Neuronal stem cell (in vitro differentiated cells): ENCODE measurements at regions not wholly inside any gene's neighbourhood (a gene's known extent, or its start where the extent isn't known, plus 50 kb on each side); places are given as distances from the start of the nearest gene placed in this dataset.
A peak's percentile ranks its signal among the peaks of the same experiment; 100 is the strongest.
"Not testable (repeated sequence)": the region's sequence is repeated elsewhere in the genome, so short reads cannot be mapped to it uniquely, and the experiment has no call there.

Source experiments
- DNase-seq: peaks from one replicate; pipeline ENCODE4 v3.0.0-alpha.2; 2013; ENCODE audit warnings: low spot score
- H2AFZ ChIP-seq: one replicate; pipeline ENCODE4 v1.6.1; 2013; ENCODE audit warnings: mild to moderate bottlenecking, low read length, inconsistent platforms
- H2AK5ac ChIP-seq: 2 replicates; pipeline ENCODE4 v1.6.1; 2013; ENCODE audit warnings: low read depth, mild to moderate bottlenecking, inconsistent platforms, low read length, moderate library complexity, mixed read lengths
- H2BK120ac ChIP-seq: 2 replicates; pipeline ENCODE4 v1.6.1; 2013; ENCODE audit warnings: low read depth, mild to moderate bottlenecking, inconsistent platforms, low read length, moderate library complexity, mixed read lengths
- H2BK12ac ChIP-seq: one replicate; pipeline ENCODE4 v1.6.1; 2013; ENCODE audit warnings: low read length, inconsistent platforms
- H2BK15ac ChIP-seq: 2 replicates; pipeline ENCODE4 v1.6.1; 2013; ENCODE audit warnings: mild to moderate bottlenecking, low read length, inconsistent platforms, mixed read lengths
- H2BK5ac ChIP-seq: one replicate; pipeline ENCODE4 v1.6.1; 2013; ENCODE audit warnings: inconsistent platforms, mild to moderate bottlenecking, low read length, moderate library complexity
- H3K14ac ChIP-seq: one replicate; pipeline ENCODE4 v1.6.1; 2013; ENCODE audit warnings: low read length, inconsistent platforms
- H3K18ac ChIP-seq: 2 replicates; pipeline ENCODE4 v1.6.1; 2013; ENCODE audit warnings: low read length, inconsistent platforms
- H3K23ac ChIP-seq: 2 replicates; pipeline ENCODE4 v1.6.1; 2013; ENCODE audit warnings: low read depth, mild to moderate bottlenecking, mixed read lengths, low read length, inconsistent platforms; ENCODE audit not compliant: poor library complexity
- H3K27ac ChIP-seq: replicated peaks from 3 replicates; pipeline ENCODE4 v1.5.1; 2013; ENCODE audit warnings: low read length, inconsistent platforms
- H3K27me3 ChIP-seq, 3 experiments: 2 replicates each; pipeline ENCODE4 v1.6.1; 2013; ENCODE audit warnings: low read length in 3 of 3, mild to moderate bottlenecking in 2 of 3, inconsistent platforms in 1 of 3, low read depth in 1 of 3, mixed read lengths in 1 of 3, moderate library complexity in 1 of 3; ENCODE audit not compliant: control insufficient read depth in 3 of 3, insufficient read depth in 3 of 3
- H3K36me3 ChIP-seq, 2 donors: replicated peaks in 1 of 2; 2 replicates each; pipeline ENCODE4 v1.6.1; 2013; ENCODE audit warnings: low read length in 2 of 2; ENCODE audit not compliant: control insufficient read depth in 2 of 2, insufficient read depth in 2 of 2
- H3K4ac ChIP-seq: 2 replicates; pipeline ENCODE4 v1.6.1; 2013; ENCODE audit warnings: inconsistent platforms, mild to moderate bottlenecking, low read length, moderate library complexity
- H3K4me1 ChIP-seq, 2 donors: 1 replicate in 1 of 2; 2 replicates in 1 of 2; pipeline ENCODE4 v1.6.1; 2013; ENCODE audit warnings: low read length in 2 of 2, low read depth in 1 of 2; ENCODE audit not compliant: control insufficient read depth in 2 of 2, insufficient read depth in 1 of 2
- H3K4me2 ChIP-seq: one replicate; pipeline ENCODE4 v1.6.1; 2013; ENCODE audit warnings: mild to moderate bottlenecking, low read length, inconsistent platforms; ENCODE audit not compliant: insufficient read depth, poor library complexity, severe bottlenecking
- H3K4me3 ChIP-seq, 2 donors: 2 replicates each; pipeline ENCODE4 v1.5.1; 2013; ENCODE audit warnings: low read length in 2 of 2, mild to moderate bottlenecking in 2 of 2, inconsistent platforms in 1 of 2, moderate library complexity in 1 of 2
- H3K79me1 ChIP-seq: one replicate; pipeline ENCODE4 v1.6.1; 2013; ENCODE audit warnings: low read depth, mild to moderate bottlenecking, inconsistent platforms, low read length, moderate library complexity
- H3K9ac ChIP-seq: one replicate; pipeline ENCODE4 v1.6.1; 2013; ENCODE audit warnings: mild to moderate bottlenecking, low read depth, low read length, inconsistent platforms; ENCODE audit not compliant: poor library complexity
- H3K9me3 ChIP-seq, 2 donors: replicated peaks in 1 of 2; 2 replicates each; pipeline versions ENCODE3 to v1.6.1; 2013; ENCODE audit warnings: low read length in 2 of 2, mild to moderate bottlenecking in 2 of 2, inconsistent platforms in 1 of 2, low read depth in 1 of 2, mixed read lengths in 1 of 2, moderate library complexity in 1 of 2; ENCODE audit not compliant: control insufficient read depth in 2 of 2, insufficient read depth in 1 of 2
- H4K8ac ChIP-seq: one replicate; pipeline ENCODE4 v1.6.1; 2013; ENCODE audit warnings: low read depth, mild to moderate bottlenecking, inconsistent platforms, low read length, moderate library complexity
- H4K91ac ChIP-seq: one replicate; pipeline ENCODE4 v1.6.1; 2013; ENCODE audit warnings: low read length, low read depth, mild to moderate bottlenecking, inconsistent platforms; ENCODE audit not compliant: poor library complexity
- WGBS, 2 donors: extraction: QIAGEN DNeasy Blood & Tissue Kit; methylation state at CpG; one replicate each; pipeline ENCODE4 v1.1.7; 2013; ENCODE audit warnings: missing lambda C conversion rate in 2 of 2, mixed read lengths in 1 of 2; ENCODE audit not compliant: insufficient read length in 2 of 2, insufficient replicate concordance in 1 of 2; ENCODE audit errors: extremely low coverage in 2 of 2; 5-methylcytosine and 5-hydroxymethylcytosine counted together

DNA sequence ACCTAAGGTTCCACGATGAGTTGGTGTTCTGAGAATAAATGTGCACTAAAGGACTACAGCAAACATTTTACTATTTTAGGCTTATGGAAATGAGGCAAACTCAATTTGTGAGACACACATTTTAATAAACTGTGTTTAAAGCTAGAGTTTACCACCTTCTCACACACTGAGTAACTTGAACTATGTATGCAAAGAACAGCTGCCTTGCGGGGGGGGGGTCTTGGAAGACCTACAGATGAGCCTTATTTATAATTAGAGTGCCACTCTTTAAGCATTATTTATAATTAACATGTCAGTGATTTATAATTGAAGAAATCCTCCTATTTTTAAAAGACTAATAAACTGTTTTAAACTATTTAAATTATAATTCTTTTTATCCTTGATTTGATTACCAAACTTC lies 300.4 kb downstream of the DLEU7 start:
- Histone ChIP-seq H3K18ac (no peak overlapping the region), H2BK120ac (no peak overlapping the region), H4K91ac (no peak overlapping the region), H2AK5ac (no peak overlapping the region), H3K9me3 (peaks cover 0 to 4% of the 10 kb centered on the region in 2 donors), H3K27me3 (no peaks in the 10 kb centered on the region), H4K8ac (no peak overlapping the region), H3K14ac (no peak overlapping the region), H2BK5ac (no peak overlapping the region), H3K27ac (no peak overlapping the region), H3K4me2 (no peak overlapping the region), H3K4me1 (peaks cover 0 to 3% of the 10 kb centered on the region in 2 donors), H3K9ac (no peak overlapping the region), H3K79me1 (peaks cover 2% of the 10 kb centered on the region), H2AFZ (peak overlapping the region; percentile 86), H3K4me3 (no peak overlapping the region), H2BK12ac (no peak overlapping the region), H2BK15ac (no peak overlapping the region), H3K4ac (no peak overlapping the region), H3K23ac (no peak overlapping the region), H3K36me3 (no peaks in the 10 kb centered on the region)
- no peak for DNase-seq
- WGBS, 2 donors: no CpG with 5 or more reads among the region's 2 CpGs

DNA sequence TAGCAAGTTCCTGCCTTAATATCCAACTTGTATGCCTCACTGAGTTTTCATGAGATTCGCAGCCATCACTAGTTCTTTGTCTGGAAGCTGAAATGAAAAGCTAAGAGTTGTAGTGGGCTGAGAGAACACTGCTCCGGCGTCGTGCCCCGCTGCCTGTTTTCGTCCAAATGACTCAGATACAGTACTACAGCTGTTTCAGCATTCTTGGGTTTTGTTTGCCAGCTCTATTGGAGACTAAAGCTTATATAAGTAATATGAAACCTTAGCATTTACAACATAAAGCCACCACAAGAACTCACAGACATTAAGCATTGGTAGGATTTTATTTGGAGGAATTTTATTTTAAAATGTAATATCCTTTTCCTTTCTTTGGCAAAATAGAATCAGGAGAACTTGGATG lies 299.7 kb downstream of the DLEU7 start:
- DNase-seq: no peak
- no CpG with 5 or more reads among the region's 6 CpGs for WGBS, 2 donors
- H3K4ac ChIP-seq: no peak overlapping the region
- no peak overlapping the region for H3K4me2 ChIP-seq
- H3K9ac ChIP-seq: no peak overlapping the region
- H3K27ac ChIP-seq: no peak overlapping the region
- H2AK5ac ChIP-seq: no peak overlapping the region
- H2BK120ac ChIP-seq: no peak overlapping the region
- peaks cover 0 to 3% of the 10 kb centered on the region in 2 donors for H3K4me1 ChIP-seq
- H3K14ac ChIP-seq: no peak overlapping the region
- H2BK12ac ChIP-seq: no peak overlapping the region
- H3K9me3 ChIP-seq: no peaks in the 10 kb centered on the region
- H3K27me3 ChIP-seq: no peaks in the 10 kb centered on the region
- no peak overlapping the region for H4K91ac ChIP-seq
- H3K79me1 ChIP-seq: peaks cover 2% of the 10 kb centered on the region
- H3K23ac ChIP-seq: no peak overlapping the region
- peak overlapping the region; percentile 48 for H3K18ac ChIP-seq
- peak overlapping the region; percentile 86 for H2AFZ ChIP-seq
- no peak overlapping the region for H4K8ac ChIP-seq
- no peaks in the 10 kb centered on the region for H3K36me3 ChIP-seq
- H2BK5ac ChIP-seq: no peak overlapping the region
- H3K4me3 ChIP-seq: no peak overlapping the region
- no peak overlapping the region for H2BK15ac ChIP-seq

DNA sequence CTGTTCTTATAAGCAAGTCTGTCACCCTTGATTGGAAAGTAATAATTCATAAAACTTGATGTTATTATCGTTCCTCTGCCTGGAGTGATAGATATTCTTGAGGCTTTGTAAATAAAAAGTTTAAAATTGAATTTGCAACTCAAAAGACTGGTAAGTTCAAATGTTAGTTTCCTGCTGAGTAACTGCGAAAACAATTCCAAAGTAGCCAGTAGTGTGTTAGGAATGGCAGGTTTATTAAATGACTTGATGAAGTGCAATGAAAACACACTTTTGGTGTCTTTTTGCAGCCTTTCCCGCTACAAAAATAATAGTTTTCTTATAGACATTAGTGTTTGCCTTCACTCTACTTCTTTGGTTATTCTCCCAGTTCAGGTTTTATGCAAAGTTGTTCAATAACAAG lies 299.3 kb downstream of the DLEU7 start:
- Histone ChIP-seq H2BK15ac (no peak overlapping the region), H3K27ac (no peak overlapping the region), H3K4me2 (no peak overlapping the region), H3K9me3 (no peaks in the 10 kb centered on the region), H2AFZ (peak overlapping the region; percentile 86), H2BK5ac (no peak overlapping the region), H3K4me1 (peaks cover 0 to 3% of the 10 kb centered on the region in 2 donors), H3K9ac (no peak overlapping the region), H3K79me1 (peaks cover 2% of the 10 kb centered on the region), H3K36me3 (no peaks in the 10 kb centered on the region), H4K91ac (no peak overlapping the region), H3K4ac (no peak overlapping the region), H2AK5ac (no peak overlapping the region), H4K8ac (no peak overlapping the region), H3K14ac (no peak overlapping the region), H3K18ac (no peak overlapping the region), H2BK12ac (no peak overlapping the region), H3K4me3 (no peak overlapping the region), H3K23ac (no peak overlapping the region), H2BK120ac (no peak overlapping the region), H3K27me3 (no peaks in the 10 kb centered on the region)
- DNase-seq: no peak
- no CpG with 5 or more reads among the region's 3 CpGs for WGBS, 2 donors

DNA sequence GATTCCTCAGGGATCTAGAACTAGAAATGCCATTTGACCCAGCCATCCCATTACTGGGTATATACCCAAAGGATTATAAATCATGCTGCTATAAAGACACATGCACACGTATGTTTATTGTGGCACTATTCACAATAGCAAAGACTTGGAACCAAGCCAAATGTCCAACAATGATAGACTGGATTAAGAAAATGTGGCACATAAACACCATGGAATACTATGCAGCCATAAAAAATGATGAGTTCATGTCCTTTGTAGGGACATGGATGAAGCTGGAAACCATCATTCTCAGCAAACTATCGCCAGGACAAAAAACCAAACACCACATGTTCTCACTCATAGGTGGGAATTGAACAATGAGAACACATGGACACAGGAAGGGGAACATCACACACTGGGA lies 296.3 kb downstream of the DLEU7 start:
- not testable (repeated sequence) for H2BK120ac ChIP-seq, H3K9ac ChIP-seq, H4K8ac ChIP-seq, H3K18ac ChIP-seq, H2AK5ac ChIP-seq, H3K4me1 ChIP-seq, H3K27me3 ChIP-seq, H3K23ac ChIP-seq, H2BK5ac ChIP-seq, H2AFZ ChIP-seq, H3K4me2 ChIP-seq, H4K91ac ChIP-seq, H3K27ac ChIP-seq, H2BK15ac ChIP-seq, H3K79me1 ChIP-seq, H2BK12ac ChIP-seq, H3K4me3 ChIP-seq, H3K14ac ChIP-seq, DNase-seq, H3K9me3 ChIP-seq, H3K36me3 ChIP-seq, H3K4ac ChIP-seq
- no CpG with 5 or more reads among the region's 2 CpGs for WGBS, 2 donors
